Cardiac septum (tissue), 1 donor: ENCODE measurements at regions not wholly inside any gene's neighbourhood (a gene's known extent, or its start where the extent isn't known, plus 50 kb on each side); places are given as distances from the start of the nearest gene placed in this dataset. TPM values are rescaled to one million over a fixed set of nuclear protein-coding genes. Genes with fewer than 3 reads are reported as not detected.
"Not testable (repeated sequence)": the region's sequence is repeated elsewhere in the genome, so short reads cannot be mapped to it uniquely, and the experiment has no call there.

Experiments used
- DNase-seq: peaks from one replicate; pipeline ENCODE4 v3.0.0-alpha.2; 2020; ENCODE audit warnings: low spot score
- intact Hi-C: fragments of 100-400 bp; cut with DNase I; formaldehyde crosslinking; loops from one replicate; pipeline ENCODE4 v1.14.0; 2022
- microRNA-seq: library from miRNA; unstranded; fragments of <30 nt; microRNA quantifications from one replicate; pipeline ENCODE4 v1.2.0, GENCODE V29; 2020
- donor health status: DM: no; HTN: no; CAD: no.

DNA sequence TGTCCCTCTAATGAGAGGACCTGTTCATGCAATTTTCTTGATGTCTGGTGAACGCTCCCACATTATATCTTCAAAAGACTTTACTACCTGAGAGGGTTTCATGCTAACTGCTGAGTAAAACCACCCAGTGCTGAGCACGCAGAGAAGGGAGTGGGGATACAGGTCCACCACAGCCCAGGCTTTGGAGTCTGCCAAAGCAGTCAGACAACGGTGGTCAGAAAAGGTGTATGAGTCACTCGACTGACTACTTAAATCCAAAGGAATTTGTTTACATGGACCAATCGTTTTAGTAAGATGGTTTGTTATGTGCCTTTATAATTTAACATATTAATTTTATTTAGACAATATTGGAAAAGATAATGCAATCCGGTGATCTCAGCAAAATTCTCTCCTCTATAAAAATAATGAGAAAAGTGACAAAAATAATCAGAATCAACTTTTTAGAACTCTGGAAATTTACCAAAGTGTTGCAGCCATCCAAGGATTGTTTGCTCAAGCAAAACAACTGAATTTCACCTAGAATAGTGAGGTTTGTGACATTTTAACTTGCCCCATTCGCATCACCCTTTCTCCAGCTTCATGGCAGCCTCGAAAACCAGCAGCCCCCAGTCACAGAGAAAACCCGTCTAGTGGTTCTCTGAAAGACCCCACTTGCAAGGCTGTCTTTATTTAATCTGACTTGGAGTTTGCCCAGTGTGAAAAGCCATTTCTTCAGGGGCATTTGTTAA, 52.1 kb upstream of the PLGLB2 start:
- DNase-seq, intact Hi-C loops: not testable (repeated sequence)

Small RNA genes in the stretch of these regions (microRNA-seq; reads per million reads assigned to microRNA genes)
- gene MIR4771-1 = not detected
